Activated B cell treated with CpG ODN at 0.5 μM for 24 hours (primary cell): ENCODE measurements at regions not wholly inside any gene's neighbourhood (a gene's known extent, or its start where the extent isn't known, plus 50 kb on each side); places are given as distances from the start of the nearest gene placed in this dataset.

Experiments
- ATAC-seq: fragments of 200-7000 bp; cut with Tn5 transposase; one replicate; pipeline ENCODE4 v1.10.0; 2021; ENCODE audit warnings: low read depth, mild to moderate bottlenecking, moderate library complexity
- CTCF ChIA-PET: fragments of 350-600 bp; sonication (Branson Sonifier 250); formaldehyde crosslinking; loops from one replicate; lab custom pipeline; 2021; ENCODE audit warnings: antibody characterized with exemption; lab: Charles Lee
- POLR2A ChIA-PET: fragments of 350-600 bp; sonication (Branson Sonifier 250); formaldehyde crosslinking; loops from one replicate; lab custom pipeline; 2021; ENCODE audit warnings: antibody characterized with exemption; lab: Charles Lee
- DNase-seq: peaks from one replicate; pipeline ENCODE4 v3.0.0; 2022
- H3K27ac Mint-ChIP-seq: one replicate; pipeline ENCODE4 v1.8.0; 2020; ENCODE audit warnings: mixed read lengths
- H3K27me3 Mint-ChIP-seq: one replicate; pipeline ENCODE4 v1.8.0; 2021; ENCODE audit warnings: mixed read lengths
- H3K36me3 Mint-ChIP-seq: one replicate; pipeline ENCODE4 v1.8.0; 2021; ENCODE audit warnings: low read depth, mixed read lengths
- H3K4me1 Mint-ChIP-seq: one replicate; pipeline ENCODE4 v1.8.0; 2021; ENCODE audit warnings: mixed read lengths
- H3K4me3 Mint-ChIP-seq: one replicate; pipeline ENCODE4 v1.8.0; 2020; ENCODE audit warnings: mild to moderate bottlenecking, mixed read lengths
- H3K9me3 Mint-ChIP-seq: one replicate; pipeline ENCODE4 v1.8.0; 2020; ENCODE audit warnings: mixed read lengths
- intact Hi-C: fragments of 100-400 bp; cut with micrococcal nuclease; formaldehyde crosslinking; loops from one replicate; pipeline ENCODE4 v1.15.1; 2024
- TF ChIP-seq, protein P1 (sequence below): fragments of 200-600 bp; IDR thresholded peaks from one replicate; pipeline ENCODE4 v1.8.0; 2022; ENCODE audit warnings: antibody characterized with exemption, mild to moderate bottlenecking

DNA sequence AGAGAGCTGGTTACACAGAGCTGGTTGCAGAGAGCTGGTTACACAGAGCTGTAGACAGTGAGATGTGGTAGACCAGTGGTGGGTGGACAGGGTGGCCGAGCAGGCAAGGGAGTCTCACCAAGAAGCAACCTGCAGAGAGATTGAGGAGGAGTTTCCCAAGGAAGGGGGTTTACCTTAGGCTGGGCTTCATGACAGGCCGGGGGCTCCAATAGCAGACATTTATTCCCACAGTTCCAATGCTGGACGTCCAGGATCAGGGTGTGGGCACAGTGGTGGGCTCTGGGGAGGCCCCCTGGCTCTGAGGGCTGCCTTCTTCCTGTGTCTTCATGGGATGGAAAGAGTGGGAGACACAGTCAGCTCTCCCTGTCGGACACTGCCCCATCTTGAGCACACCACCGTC is 386.9 kb upstream of the IRX4 start:
- TF ChIP-seq, protein P1, sequence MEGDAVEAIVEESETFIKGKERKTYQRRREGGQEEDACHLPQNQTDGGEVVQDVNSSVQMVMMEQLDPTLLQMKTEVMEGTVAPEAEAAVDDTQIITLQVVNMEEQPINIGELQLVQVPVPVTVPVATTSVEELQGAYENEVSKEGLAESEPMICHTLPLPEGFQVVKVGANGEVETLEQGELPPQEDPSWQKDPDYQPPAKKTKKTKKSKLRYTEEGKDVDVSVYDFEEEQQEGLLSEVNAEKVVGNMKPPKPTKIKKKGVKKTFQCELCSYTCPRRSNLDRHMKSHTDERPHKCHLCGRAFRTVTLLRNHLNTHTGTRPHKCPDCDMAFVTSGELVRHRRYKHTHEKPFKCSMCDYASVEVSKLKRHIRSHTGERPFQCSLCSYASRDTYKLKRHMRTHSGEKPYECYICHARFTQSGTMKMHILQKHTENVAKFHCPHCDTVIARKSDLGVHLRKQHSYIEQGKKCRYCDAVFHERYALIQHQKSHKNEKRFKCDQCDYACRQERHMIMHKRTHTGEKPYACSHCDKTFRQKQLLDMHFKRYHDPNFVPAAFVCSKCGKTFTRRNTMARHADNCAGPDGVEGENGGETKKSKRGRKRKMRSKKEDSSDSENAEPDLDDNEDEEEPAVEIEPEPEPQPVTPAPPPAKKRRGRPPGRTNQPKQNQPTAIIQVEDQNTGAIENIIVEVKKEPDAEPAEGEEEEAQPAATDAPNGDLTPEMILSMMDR = no peak
- POLR2A ChIA-PET = no interaction called here
- H3K27me3 Mint-ChIP-seq = no peaks in the 10 kb centered on the region
- intact Hi-C loops = no loop called here
- no peaks in the 10 kb centered on the region for H3K4me1 Mint-ChIP-seq
- H3K36me3 Mint-ChIP-seq = no peaks in the 10 kb centered on the region
- no peaks in the 10 kb centered on the region for H3K9me3 Mint-ChIP-seq
- DNase-seq (no peak), ATAC-seq (no peak)
- no peak overlapping the region for H3K27ac Mint-ChIP-seq
- no peak overlapping the region for H3K4me3 Mint-ChIP-seq
- CTCF ChIA-PET = no interaction called here

DNA sequence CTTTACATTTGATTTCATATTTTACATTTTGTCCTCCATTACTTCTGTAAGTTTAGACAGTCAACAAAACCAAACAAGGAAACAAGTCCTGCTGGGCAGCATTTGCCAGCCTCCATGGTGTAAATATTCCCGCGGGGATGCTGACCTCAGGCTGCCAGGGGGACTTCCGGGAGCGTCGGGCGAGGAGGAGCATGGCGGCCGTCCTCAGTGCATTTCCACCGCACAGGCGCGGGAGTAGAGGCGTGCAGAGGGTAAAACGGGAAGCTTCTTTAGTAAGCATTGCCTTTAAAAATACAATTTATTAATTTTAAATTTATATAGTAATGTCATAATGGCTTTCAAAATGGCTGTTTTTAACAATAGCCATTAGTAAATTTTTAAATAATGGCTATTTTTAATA is 385.3 kb upstream of the IRX4 start:
- Mint-ChIP-seq H3K4me3 (no peak overlapping the region), H3K27me3 (no peaks in the 10 kb centered on the region), H3K36me3 (no peaks in the 10 kb centered on the region), H3K9me3 (no peaks in the 10 kb centered on the region), H3K27ac (no peak overlapping the region), H3K4me1 (no peaks in the 10 kb centered on the region)
- DNase-seq (no peak), ATAC-seq (no peak)
- TF ChIP-seq, protein P1 = no peak
- intact Hi-C loops = no loop called here
- ChIA-PET CTCF (no interaction called here), POLR2A (no interaction called here)

DNA sequence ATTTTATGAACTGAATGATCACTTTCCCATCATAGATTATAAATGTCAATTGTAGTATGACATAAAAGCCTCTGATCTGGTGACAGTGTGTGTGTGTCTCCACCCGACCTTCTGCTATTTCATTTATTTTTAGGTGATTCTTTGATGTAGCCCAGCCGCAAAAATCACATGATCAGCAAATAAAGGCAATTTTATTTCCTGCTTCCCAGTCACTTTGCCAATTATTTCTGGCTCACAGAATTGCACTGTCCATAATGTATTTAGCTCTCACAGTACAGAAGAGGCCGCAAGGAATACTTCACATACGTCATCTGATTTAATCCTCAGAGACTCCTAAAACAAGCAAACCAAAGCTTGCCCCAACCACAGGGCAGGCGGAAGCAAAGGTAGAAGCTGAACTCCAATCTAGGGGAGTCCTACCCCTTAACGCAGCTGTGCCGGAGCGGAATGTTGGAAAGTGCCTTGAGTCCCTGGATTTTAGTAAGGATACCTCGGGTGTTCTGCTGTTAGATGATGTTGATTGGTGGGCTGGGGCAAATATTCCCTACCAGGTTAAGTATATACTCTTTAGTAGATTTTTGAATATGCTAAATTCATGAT is 384.0 kb upstream of the IRX4 start:
- H3K27me3 Mint-ChIP-seq = no peaks in the 10 kb centered on the region
- ATAC-seq = no peak
- intact Hi-C loops = no loop called here
- H3K9me3 Mint-ChIP-seq = no peaks in the 10 kb centered on the region
- ChIA-PET POLR2A (no interaction called here), CTCF (no interaction called here)
- H3K4me1 Mint-ChIP-seq = no peaks in the 10 kb centered on the region
- no peak for DNase-seq
- H3K36me3 Mint-ChIP-seq = no peaks in the 10 kb centered on the region
- TF ChIP-seq, protein P1 = no peak
- no peak overlapping the region for H3K27ac Mint-ChIP-seq
- no peak overlapping the region for H3K4me3 Mint-ChIP-seq

DNA sequence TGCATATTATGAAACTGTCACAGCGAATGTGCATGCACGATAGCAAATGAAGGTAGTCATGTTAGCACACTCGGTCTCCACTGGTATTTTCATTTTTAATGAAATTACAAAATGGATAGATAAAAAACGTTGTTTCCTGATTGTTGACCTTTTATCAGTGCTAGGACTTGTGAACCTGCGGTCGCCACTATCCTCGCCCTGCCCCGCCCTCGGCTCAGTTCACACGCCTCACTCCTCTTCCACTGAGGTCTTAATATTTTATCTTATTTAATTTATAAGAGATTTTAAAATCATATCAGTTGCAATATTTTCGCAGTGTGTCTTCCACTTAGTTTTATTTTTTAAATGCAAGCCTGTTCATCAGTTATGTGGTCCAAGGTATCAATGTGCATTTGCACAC is 382.6 kb upstream of the IRX4 start:
- Mint-ChIP-seq H3K36me3 (no peaks in the 10 kb centered on the region), H3K27me3 (no peaks in the 10 kb centered on the region), H3K9me3 (no peaks in the 10 kb centered on the region), H3K4me1 (no peaks in the 10 kb centered on the region), H3K27ac (no peak overlapping the region), H3K4me3 (no peak overlapping the region)
- DNase-seq (no peak), ATAC-seq (no peak)
- intact Hi-C loops = no loop called here
- POLR2A ChIA-PET = no interaction called here
- CTCF ChIA-PET = no interaction called here
- TF ChIP-seq, protein P1 = no peak

DNA sequence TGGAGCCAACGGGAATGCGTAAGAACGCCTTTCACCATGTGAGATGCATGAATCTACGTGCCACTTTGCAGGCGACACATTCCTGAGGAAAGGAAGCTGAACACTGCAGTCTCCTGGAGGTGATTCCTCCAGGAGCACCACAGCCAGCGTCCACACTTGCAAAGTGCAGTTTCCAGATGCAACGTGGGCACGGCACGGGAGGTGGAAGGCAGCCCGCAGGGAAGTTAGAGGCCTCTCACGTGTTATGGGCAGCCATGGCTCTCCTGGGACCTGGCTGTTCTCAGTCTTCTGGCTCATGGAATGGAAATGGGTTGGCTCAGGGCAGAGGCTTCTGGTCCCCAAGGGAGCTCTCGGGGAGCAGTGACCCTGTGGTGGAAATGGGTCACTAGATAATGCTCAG is 381.0 kb upstream of the IRX4 start:
- Mint-ChIP-seq H3K9me3 (no peaks in the 10 kb centered on the region), H3K4me3 (no peak overlapping the region), H3K4me1 (no peaks in the 10 kb centered on the region), H3K27ac (no peak overlapping the region), H3K36me3 (no peaks in the 10 kb centered on the region), H3K27me3 (no peaks in the 10 kb centered on the region)
- ATAC-seq (no peak), DNase-seq (no peak)
- ChIA-PET CTCF (no interaction called here), POLR2A (no interaction called here)
- intact Hi-C loops = no loop called here
- TF ChIP-seq, protein P1 = no peak
